GM12875 (cell line): ENCODE measurements at regions not wholly inside any gene's neighbourhood (a gene's known extent, or its start where the extent isn't known, plus 50 kb on each side); places are given as distances from the start of the nearest gene placed in this dataset.

ENCODE experiments used
- H3K4me3 ChIP-seq: one replicate; pipeline ENCODE4 v1.5.1; 2011; ENCODE audit warnings: low read depth, low read length, control low read depth
- CTCF ChIP-seq: IDR thresholded peaks from 2 replicates; pipeline ENCODE4 v1.5.1; 2011; ENCODE audit warnings: low read depth, mild to moderate bottlenecking, control low read depth, inconsistent platforms, low read length, moderate library complexity, borderline replicate concordance; ENCODE audit not compliant: insufficient read depth

- TF ChIP-seq CTCF: 0 out of 2 replicates have a peak, but pooled peaks have one; percentile 17
Observed at GRCh38 chr19:28012361-28012760, 1200.6 kb downstream of the UQCRFS1 start.

GRCh38 chr19:28010656-28011055, 1202.3 kb downstream of the UQCRFS1 start:
- no peak overlapping the region for H3K4me3 ChIP-seq
- no peak for TF ChIP-seq CTCF

More at GRCh38 chr19:28012361-28012760, 1200.6 kb downstream of the UQCRFS1 start:
- H3K4me3 ChIP-seq: no peak overlapping the region

GRCh38 chr19:28009696-28010095, 1203.3 kb downstream of the UQCRFS1 start:
- H3K4me3 ChIP-seq: no peak overlapping the region

GRCh38 chr19:28008695-28009094, 1204.3 kb downstream of the UQCRFS1 start:
- TF ChIP-seq CTCF: no peak
- H3K4me3 ChIP-seq: no peak overlapping the region

More at GRCh38 chr19:28009696-28010095, 1203.3 kb downstream of the UQCRFS1 start:
- no peak for TF ChIP-seq CTCF

- no peak overlapping the region for H3K4me3 ChIP-seq
- TF ChIP-seq CTCF: no peak
Observed at GRCh38 chr19:28003543-28003942, 1209.4 kb downstream of the UQCRFS1 start.

GRCh38 chr19:27997069-27997468, 1215.9 kb downstream of the UQCRFS1 start:
- no peak for TF ChIP-seq CTCF

GRCh38 chr19:27993619-27994570, 1219.1 kb downstream of the UQCRFS1 start:
- H3K4me3 ChIP-seq: no peak overlapping the region
- TF ChIP-seq CTCF: no peak

More at GRCh38 chr19:27997069-27997468, 1215.9 kb downstream of the UQCRFS1 start:
- no peak overlapping the region for H3K4me3 ChIP-seq
